HL-60 (cell line): ENCODE measurements at regions not wholly inside any gene's neighbourhood (a gene's known extent, or its start where the extent isn't known, plus 50 kb on each side); places are given as distances from the start of the nearest gene placed in this dataset.

ENCODE experiments used
- DNase-seq, 2 experiments: peaks; one replicate each; pipeline ENCODE4 v3.0.0-alpha.2; 2010 to 2020; ENCODE audit warnings: low read depth in 1 of 2, low spot score in 1 of 2
- H3K27ac ChIP-seq: fragments of 250-450 bp; sonication (Bioruptor Pico); replicated peaks from 2 replicates; pipeline ENCODE4 v1.5.1; 2020; ENCODE audit warnings: mild to moderate bottlenecking, moderate library complexity
- H3K27me3 ChIP-seq: fragments of 250-450 bp; sonication (Bioruptor Pico); 2 replicates; pipeline ENCODE4 v1.5.1; 2021; ENCODE audit warnings: mild to moderate bottlenecking, moderate library complexity; ENCODE audit not compliant: insufficient read depth, poor library complexity, severe bottlenecking
- H3K4me3 ChIP-seq: replicated peaks from 2 replicates; pipeline ENCODE4 v1.5.1; 2011; ENCODE audit warnings: mild to moderate bottlenecking, control low read depth, low read length; ENCODE audit not compliant: insufficient read depth
- GABPA ChIP-seq: IDR thresholded peaks from 2 replicates; pipeline ENCODE4 v1.6.1; 2012; ENCODE audit warnings: low read depth
- POLR2AphosphoS5 ChIP-seq: IDR thresholded peaks from 2 replicates; pipeline ENCODE4 v1.6.1; 2012; ENCODE audit warnings: low read depth
- SPI1 ChIP-seq: IDR thresholded peaks from 2 replicates; pipeline ENCODE4 v1.6.1; 2012; ENCODE audit warnings: low read depth, mild to moderate bottlenecking, borderline replicate concordance
- TF ChIP-seq, protein P1 (sequence below): IDR thresholded peaks from one replicate; pipeline ENCODE4 v1.5.1; 2011; ENCODE audit warnings: low read length, control low read depth, inconsistent platforms; ENCODE audit not compliant: insufficient read depth
- TF ChIP-seq, protein P2 (sequence below): IDR thresholded peaks from 2 replicates; pipeline ENCODE4 v1.6.1; 2012; ENCODE audit warnings: low read depth; ENCODE audit not compliant: insufficient replicate concordance

- DNase-seq, result no peak
- TF ChIP-seq, protein P1, sequence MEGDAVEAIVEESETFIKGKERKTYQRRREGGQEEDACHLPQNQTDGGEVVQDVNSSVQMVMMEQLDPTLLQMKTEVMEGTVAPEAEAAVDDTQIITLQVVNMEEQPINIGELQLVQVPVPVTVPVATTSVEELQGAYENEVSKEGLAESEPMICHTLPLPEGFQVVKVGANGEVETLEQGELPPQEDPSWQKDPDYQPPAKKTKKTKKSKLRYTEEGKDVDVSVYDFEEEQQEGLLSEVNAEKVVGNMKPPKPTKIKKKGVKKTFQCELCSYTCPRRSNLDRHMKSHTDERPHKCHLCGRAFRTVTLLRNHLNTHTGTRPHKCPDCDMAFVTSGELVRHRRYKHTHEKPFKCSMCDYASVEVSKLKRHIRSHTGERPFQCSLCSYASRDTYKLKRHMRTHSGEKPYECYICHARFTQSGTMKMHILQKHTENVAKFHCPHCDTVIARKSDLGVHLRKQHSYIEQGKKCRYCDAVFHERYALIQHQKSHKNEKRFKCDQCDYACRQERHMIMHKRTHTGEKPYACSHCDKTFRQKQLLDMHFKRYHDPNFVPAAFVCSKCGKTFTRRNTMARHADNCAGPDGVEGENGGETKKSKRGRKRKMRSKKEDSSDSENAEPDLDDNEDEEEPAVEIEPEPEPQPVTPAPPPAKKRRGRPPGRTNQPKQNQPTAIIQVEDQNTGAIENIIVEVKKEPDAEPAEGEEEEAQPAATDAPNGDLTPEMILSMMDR, result no peak
- TF ChIP-seq GABPA (no peak), SPI1 (no peak)
- TF ChIP-seq, protein P2, sequence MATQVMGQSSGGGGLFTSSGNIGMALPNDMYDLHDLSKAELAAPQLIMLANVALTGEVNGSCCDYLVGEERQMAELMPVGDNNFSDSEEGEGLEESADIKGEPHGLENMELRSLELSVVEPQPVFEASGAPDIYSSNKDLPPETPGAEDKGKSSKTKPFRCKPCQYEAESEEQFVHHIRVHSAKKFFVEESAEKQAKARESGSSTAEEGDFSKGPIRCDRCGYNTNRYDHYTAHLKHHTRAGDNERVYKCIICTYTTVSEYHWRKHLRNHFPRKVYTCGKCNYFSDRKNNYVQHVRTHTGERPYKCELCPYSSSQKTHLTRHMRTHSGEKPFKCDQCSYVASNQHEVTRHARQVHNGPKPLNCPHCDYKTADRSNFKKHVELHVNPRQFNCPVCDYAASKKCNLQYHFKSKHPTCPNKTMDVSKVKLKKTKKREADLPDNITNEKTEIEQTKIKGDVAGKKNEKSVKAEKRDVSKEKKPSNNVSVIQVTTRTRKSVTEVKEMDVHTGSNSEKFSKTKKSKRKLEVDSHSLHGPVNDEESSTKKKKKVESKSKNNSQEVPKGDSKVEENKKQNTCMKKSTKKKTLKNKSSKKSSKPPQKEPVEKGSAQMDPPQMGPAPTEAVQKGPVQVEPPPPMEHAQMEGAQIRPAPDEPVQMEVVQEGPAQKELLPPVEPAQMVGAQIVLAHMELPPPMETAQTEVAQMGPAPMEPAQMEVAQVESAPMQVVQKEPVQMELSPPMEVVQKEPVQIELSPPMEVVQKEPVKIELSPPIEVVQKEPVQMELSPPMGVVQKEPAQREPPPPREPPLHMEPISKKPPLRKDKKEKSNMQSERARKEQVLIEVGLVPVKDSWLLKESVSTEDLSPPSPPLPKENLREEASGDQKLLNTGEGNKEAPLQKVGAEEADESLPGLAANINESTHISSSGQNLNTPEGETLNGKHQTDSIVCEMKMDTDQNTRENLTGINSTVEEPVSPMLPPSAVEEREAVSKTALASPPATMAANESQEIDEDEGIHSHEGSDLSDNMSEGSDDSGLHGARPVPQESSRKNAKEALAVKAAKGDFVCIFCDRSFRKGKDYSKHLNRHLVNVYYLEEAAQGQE, result no peak
- H3K4me3 ChIP-seq, result peak overlapping the region; percentile 43; the same call in 1 of the 2 replicates
- no peaks in the 10 kb centered on the region for H3K27me3 ChIP-seq
- peak overlapping the region; percentile 62; the same call in 1 of the 2 replicates for H3K27ac ChIP-seq
Observed at GRCh38 chr2:144333143-144333555, 186.8 kb downstream of the ZEB2 start.

- Histone ChIP-seq H3K27ac (peak overlapping the region; percentile 62), H3K27me3 (no peaks in the 10 kb centered on the region), H3K4me3 (peak overlapping the region; percentile 80)
- DNase-seq, result peak; percentile 49 to 76
- peak; percentile 60; the same call in 1 of the 2 replicates for TF ChIP-seq POLR2AphosphoS5
- TF ChIP-seq, protein P2, result no peak
Observed at GRCh38 chr2:144332356-144333142, 187.4 kb downstream of the ZEB2 start.

DNA sequence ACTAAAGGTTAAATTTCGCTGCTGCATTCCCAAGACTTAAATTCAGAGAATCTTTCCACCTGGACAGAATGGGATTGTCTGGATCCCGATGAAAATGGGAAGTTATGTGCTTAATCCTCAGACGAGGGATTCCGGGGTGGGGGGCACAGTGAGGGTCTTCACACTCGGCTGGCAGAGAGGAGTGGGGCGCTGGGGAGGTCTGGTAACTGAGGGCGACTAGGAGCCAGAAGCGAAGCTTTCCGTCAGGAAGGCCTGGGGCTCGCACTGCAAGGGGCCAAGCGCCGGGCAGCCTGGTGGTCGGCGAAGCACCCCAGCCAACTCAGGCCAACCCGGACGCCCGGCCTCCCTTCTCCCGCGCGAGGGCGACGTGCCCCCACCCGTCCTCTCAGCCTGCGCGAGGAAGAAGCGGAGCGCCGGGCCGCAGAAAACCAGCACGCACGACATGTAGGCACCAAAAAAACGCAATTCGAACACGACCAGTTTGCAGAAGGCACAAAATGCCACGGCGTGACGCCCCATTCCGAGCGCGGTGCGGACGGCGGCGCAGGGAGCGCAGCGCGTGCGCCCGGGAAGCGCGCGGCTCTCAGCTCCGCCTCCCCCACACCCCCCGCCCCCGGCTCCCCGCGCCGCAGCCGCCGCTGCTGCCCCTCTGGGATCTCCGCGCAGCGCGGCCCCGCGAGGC, 188.1 kb downstream of the ZEB2 start:
- DNase-seq, result peak; percentile 59 to 69
- H3K27me3 ChIP-seq, result no peaks in the 10 kb centered on the region
- H3K4me3 ChIP-seq, result peak overlapping the region; percentile 80
- peak overlapping the region; percentile 90 for H3K27ac ChIP-seq
- TF ChIP-seq, protein P2, result peak; percentile 23
- peak; percentile 61; the same call in 1 of the 2 replicates for TF ChIP-seq POLR2AphosphoS5
- no peak for TF ChIP-seq GABPA
- no peak for TF ChIP-seq SPI1
- TF ChIP-seq, protein P1, result no peak
